HepG2 (cell line): ENCODE measurements at regions not wholly inside any gene's neighbourhood (a gene's known extent, or its start where the extent isn't known, plus 50 kb on each side); places are given as distances from the start of the nearest gene placed in this dataset.

ENCODE experiments used
- ATAC-seq: fragments of 200-7000 bp; cut with Tn5 transposase; 3 replicates; pipeline ENCODE4 v1.9.1; 2020; ENCODE audit warnings: mild to moderate bottlenecking, moderate library complexity
- BruUV-seq: library from RNA; stranded (reverse); fragments of 400-500 nt; replicated peaks from 2 replicates; lab custom pipeline; 2021; lab: Mats Ljungman, UMichigan
- CTCF ChIA-PET: fragments of 300-600 bp; formaldehyde crosslinking; extraction: SDS; loops from one replicate; lab custom pipeline; 2021; ENCODE audit warnings: low total read pairs, inconsistent platforms, low intra/inter-chr PET ratio; lab: Yijun Ruan, JAX
- POLR2A ChIA-PET: fragments of 350-600 bp; sonication (Branson Sonifier 250); formaldehyde crosslinking; loops from one replicate; lab custom pipeline; 2020; ENCODE audit warnings: antibody characterized with exemption, inconsistent platforms; lab: Yijun Ruan, JAX
- DNase-seq: peaks from one replicate; pipeline ENCODE4 v3.0.0-alpha.2; 2015; ENCODE audit warnings: low spot score
- FAIRE-seq: peaks from 3 replicates; lab custom pipeline; 2011; peaks lifted over from hg19 to GRCh38; lab: Jason Lieb, UNC
- H2AFZ ChIP-seq: one replicate; pipeline ENCODE4 v1.6.1; 2011; ENCODE audit warnings: low read length, inconsistent platforms
- H3K27ac ChIP-seq: fragments of 300-600 bp; 3 replicates; pipeline ENCODE4 v1.8.0; 2011; ENCODE audit warnings: mixed run types, mild to moderate bottlenecking, mixed read lengths, low read length, inconsistent platforms; ENCODE audit not compliant: insufficient read depth; ENCODE audit errors: extremely low read length
- H3K27me3 ChIP-seq, 2 experiments: fragments of 200-600 bp in 1 of 2; 2 replicates in 1 of 2; 3 replicates in 1 of 2; pipeline versions ENCODE4 v1.6.0 to v1.8.0; 2011; ENCODE audit warnings: low read length in 2 of 2, mild to moderate bottlenecking in 2 of 2, moderate library complexity in 2 of 2, inconsistent platforms in 1 of 2; ENCODE audit not compliant: insufficient read depth in 2 of 2, control insufficient read depth in 1 of 2
- H3K36me3 ChIP-seq, 2 experiments: fragments of 200-600 bp in 1 of 2; replicated peaks in 1 of 2; 2 replicates in 1 of 2; 3 replicates in 1 of 2; pipeline versions ENCODE4 v1.5.1 to v1.8.0; 2011; ENCODE audit warnings: low read length in 2 of 2, inconsistent platforms in 1 of 2; ENCODE audit not compliant: insufficient read depth in 2 of 2, control insufficient read depth in 1 of 2
- H3K4me1 ChIP-seq: 2 replicates; pipeline ENCODE4 v1.5.1; 2012; ENCODE audit warnings: low read length, inconsistent platforms; ENCODE audit not compliant: insufficient read depth
- H3K4me2 ChIP-seq: 2 replicates; pipeline ENCODE4 v1.6.0; 2011; ENCODE audit warnings: low read depth, low read length, inconsistent platforms
- H3K4me3 ChIP-seq, 3 experiments: fragments of 200-600 bp in 1 of 3; sonication (generic), shearing (Covaris generic) in 1 of 3; replicated peaks in 1 of 3; 2 replicates each; pipeline ENCODE4 v1.5.1; 2011 to 2016; ENCODE audit warnings: low read length in 3 of 3, inconsistent platforms in 2 of 3, low read depth in 2 of 3, mild to moderate bottlenecking in 2 of 3, control low read depth in 1 of 3, mixed read lengths in 1 of 3; ENCODE audit not compliant: insufficient read depth in 1 of 3
- H3K79me2 ChIP-seq: one replicate; pipeline ENCODE4 v1.6.1; 2011; ENCODE audit warnings: low read length, inconsistent platforms; ENCODE audit not compliant: insufficient read depth
- H3K9ac ChIP-seq: 2 replicates; pipeline ENCODE4 v1.6.0; 2011; ENCODE audit warnings: mild to moderate bottlenecking, low read depth, low read length, inconsistent platforms; ENCODE audit not compliant: insufficient read depth
- H3K9me3 ChIP-seq: 2 replicates; pipeline ENCODE4 v1.5.1; 2012; ENCODE audit warnings: mild to moderate bottlenecking, low read length
- H4K20me1 ChIP-seq: 2 replicates; pipeline ENCODE4 v1.6.0; 2011; ENCODE audit warnings: inconsistent platforms, mild to moderate bottlenecking, low read length, moderate library complexity; ENCODE audit not compliant: insufficient read depth
- HNF1A ChIP-seq, 2 experiments: sonication (generic) in 1 of 2; formaldehyde crosslinking in 1 of 2; IDR thresholded peaks; 2 replicates each; pipeline versions ENCODE4 v1.4.0 to v1.6.1; 2016 to 2020; ENCODE audit warnings: borderline replicate concordance in 1 of 2, low read depth in 1 of 2, mild to moderate bottlenecking in 1 of 2, missing genetic modification reagents in 1 of 2
- SYNCRIP ChIP-seq: fragments of 200-400 bp; formaldehyde crosslinking; IDR thresholded peaks from 2 replicates; pipeline ENCODE4 v1.6.1; 2018; ENCODE audit warnings: mild to moderate bottlenecking, low read depth, low read length; ENCODE audit not compliant: insufficient read depth
- TOPORS ChIP-seq: sonication (generic); formaldehyde crosslinking; IDR thresholded peaks from 2 replicates; pipeline ENCODE4 v1.8.0; 2023; ENCODE audit warnings: mild to moderate bottlenecking, missing genetic modification reagents
- ZNF616 ChIP-seq: sonication (generic); formaldehyde crosslinking; IDR thresholded peaks from 2 replicates; pipeline ENCODE4 v1.5.0; 2020; ENCODE audit warnings: low read depth, mild to moderate bottlenecking, missing genetic modification reagents
- ZNF629 ChIP-seq: sonication (generic); formaldehyde crosslinking; conservative IDR thresholded peaks from 2 replicates; pipeline ENCODE4 v1.5.0; 2020; ENCODE audit warnings: missing genetic modification reagents
- ZNF770 ChIP-seq: sonication (generic); formaldehyde crosslinking; IDR thresholded peaks from 2 replicates; pipeline ENCODE4 v1.5.0; 2020; ENCODE audit warnings: mild to moderate bottlenecking, missing genetic modification reagents
- WGBS: methylation state at CpG from one replicate; pipeline ENCODE4 v1.1.6; 2017; ENCODE audit warnings: low lambda C conversion rate; 5-methylcytosine and 5-hydroxymethylcytosine counted together
- in situ Hi-C: cut with HindIII; loops from 2 replicates; pipeline ENCODE4 v1.10.0; 2017; ENCODE audit warnings: low pct_unique_long_range_greater_than_20kb; ENCODE audit not compliant: extremely low pct_ligation_motif_present
- intact Hi-C: fragments of 100-400 bp; cut with micrococcal nuclease; formaldehyde crosslinking; loops from one replicate; pipeline ENCODE4 v1.10.0; 2022; ENCODE audit not compliant: unreplicated experiment
- TF ChIP-seq, protein P1 (sequence below): sonication (generic); formaldehyde crosslinking; IDR thresholded peaks from 2 replicates; pipeline ENCODE4 v1.5.0; 2020; ENCODE audit warnings: missing genetic modification reagents
- TF ChIP-seq, protein P2 (sequence below): sonication (generic); formaldehyde crosslinking; IDR thresholded peaks from 2 replicates; pipeline ENCODE4 v1.4.0; 2020; ENCODE audit warnings: missing genetic modification reagents, borderline replicate concordance
- TF ChIP-seq, protein P3 (sequence below): sonication (generic); formaldehyde crosslinking; IDR thresholded peaks from 2 replicates; pipeline ENCODE4 v1.8.0; 2022; ENCODE audit warnings: missing genetic modification reagents, mild to moderate bottlenecking, moderate library complexity, borderline replicate concordance

DNA sequence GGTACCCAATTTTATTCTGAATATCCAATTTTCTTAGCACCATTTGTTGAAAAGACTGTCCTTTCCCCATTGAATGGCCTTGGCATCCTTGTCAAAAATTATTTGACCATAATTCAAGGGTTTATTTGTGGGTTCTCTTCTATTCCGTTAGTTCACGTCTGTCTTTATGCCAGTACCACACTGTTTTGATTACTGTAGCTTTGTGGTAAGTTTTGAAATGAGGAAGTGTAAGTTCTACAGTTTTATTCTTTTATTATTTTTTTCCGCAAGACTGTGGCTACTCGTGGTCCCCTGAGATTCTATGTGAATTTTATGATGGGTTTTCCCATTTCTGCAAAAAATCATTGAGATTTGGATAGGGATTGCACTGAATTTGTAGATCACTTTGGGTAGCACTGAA, 402.6 kb downstream of the PLK2 start:
- FAIRE-seq (no peak), DNase-seq (no peak), ATAC-seq (no peak)
- CTCF ChIA-PET: no interaction called here
- no peak overlapping the region for H3K27ac ChIP-seq
- no peaks in the 10 kb centered on the region for H3K27me3 ChIP-seq
- BruUV-seq: no TSS peak
- intact Hi-C loops (no loop called here), in situ Hi-C loops (no loop called here)
- no peak overlapping the region for H2AFZ ChIP-seq
- no peaks in the 10 kb centered on the region for H3K4me1 ChIP-seq
- peaks cover 4% of the 10 kb centered on the region; the same call in 1 of the 2 replicates for H3K9me3 ChIP-seq
- H3K79me2 ChIP-seq: no peaks in the 10 kb centered on the region
- H3K4me3 ChIP-seq: no peak overlapping the region
- POLR2A ChIA-PET: no interaction called here
- H3K9ac ChIP-seq: no peak overlapping the region
- no peak overlapping the region for H3K4me2 ChIP-seq
- WGBS: 5% methylated on average over 4 of the region's 4 CpGs
- no peaks in the 10 kb centered on the region for H3K36me3 ChIP-seq
- H4K20me1 ChIP-seq: no peaks in the 10 kb centered on the region
- TF ChIP-seq, protein P1, sequence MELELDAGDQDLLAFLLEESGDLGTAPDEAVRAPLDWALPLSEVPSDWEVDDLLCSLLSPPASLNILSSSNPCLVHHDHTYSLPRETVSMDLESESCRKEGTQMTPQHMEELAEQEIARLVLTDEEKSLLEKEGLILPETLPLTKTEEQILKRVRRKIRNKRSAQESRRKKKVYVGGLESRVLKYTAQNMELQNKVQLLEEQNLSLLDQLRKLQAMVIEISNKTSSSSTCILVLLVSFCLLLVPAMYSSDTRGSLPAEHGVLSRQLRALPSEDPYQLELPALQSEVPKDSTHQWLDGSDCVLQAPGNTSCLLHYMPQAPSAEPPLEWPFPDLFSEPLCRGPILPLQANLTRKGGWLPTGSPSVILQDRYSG (CRISPR knock-in tag): no peak
- no peak for TF ChIP-seq ZNF770 (CRISPR knock-in tag)
- TF ChIP-seq TOPORS (CRISPR knock-in tag): no peak
- no peak for TF ChIP-seq ZNF629 (CRISPR knock-in tag)
- TF ChIP-seq, protein P2, sequence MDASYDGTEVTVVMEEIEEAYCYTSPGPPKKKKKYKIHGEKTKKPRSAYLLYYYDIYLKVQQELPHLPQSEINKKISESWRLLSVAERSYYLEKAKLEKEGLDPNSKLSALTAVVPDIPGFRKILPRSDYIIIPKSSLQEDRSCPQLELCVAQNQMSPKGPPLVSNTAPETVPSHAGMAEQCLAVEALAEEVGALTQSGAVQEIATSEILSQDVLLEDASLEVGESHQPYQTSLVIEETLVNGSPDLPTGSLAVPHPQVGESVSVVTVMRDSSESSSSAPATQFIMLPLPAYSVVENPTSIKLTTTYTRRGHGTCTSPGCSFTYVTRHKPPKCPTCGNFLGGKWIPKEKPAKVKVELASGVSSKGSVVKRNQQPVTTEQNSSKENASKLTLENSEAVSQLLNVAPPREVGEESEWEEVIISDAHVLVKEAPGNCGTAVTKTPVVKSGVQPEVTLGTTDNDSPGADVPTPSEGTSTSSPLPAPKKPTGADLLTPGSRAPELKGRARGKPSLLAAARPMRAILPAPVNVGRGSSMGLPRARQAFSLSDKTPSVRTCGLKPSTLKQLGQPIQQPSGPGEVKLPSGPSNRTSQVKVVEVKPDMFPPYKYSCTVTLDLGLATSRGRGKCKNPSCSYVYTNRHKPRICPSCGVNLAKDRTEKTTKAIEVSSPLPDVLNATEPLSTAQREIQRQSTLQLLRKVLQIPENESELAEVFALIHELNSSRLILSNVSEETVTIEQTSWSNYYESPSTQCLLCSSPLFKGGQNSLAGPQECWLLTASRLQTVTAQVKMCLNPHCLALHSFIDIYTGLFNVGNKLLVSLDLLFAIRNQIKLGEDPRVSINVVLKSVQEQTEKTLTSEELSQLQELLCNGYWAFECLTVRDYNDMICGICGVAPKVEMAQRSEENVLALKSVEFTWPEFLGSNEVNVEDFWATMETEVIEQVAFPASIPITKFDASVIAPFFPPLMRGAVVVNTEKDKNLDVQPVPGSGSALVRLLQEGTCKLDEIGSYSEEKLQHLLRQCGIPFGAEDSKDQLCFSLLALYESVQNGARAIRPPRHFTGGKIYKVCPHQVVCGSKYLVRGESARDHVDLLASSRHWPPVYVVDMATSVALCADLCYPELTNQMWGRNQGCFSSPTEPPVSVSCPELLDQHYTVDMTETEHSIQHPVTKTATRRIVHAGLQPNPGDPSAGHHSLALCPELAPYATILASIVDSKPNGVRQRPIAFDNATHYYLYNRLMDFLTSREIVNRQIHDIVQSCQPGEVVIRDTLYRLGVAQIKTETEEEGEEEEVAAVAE (CRISPR knock-in tag): no peak
- TF ChIP-seq HNF1A (IDR thresholded peaks at IDR 0.05; ENCODE audit: low read depth): no peak
- TF ChIP-seq HNF1A (CRISPR knock-in tag; IDR thresholded peaks at IDR 0.05; ENCODE audit: borderline replicate concordance): no peak
- TF ChIP-seq ZNF616 (CRISPR knock-in tag): no peak
- TF ChIP-seq SYNCRIP: no peak
- TF ChIP-seq, protein P3, sequence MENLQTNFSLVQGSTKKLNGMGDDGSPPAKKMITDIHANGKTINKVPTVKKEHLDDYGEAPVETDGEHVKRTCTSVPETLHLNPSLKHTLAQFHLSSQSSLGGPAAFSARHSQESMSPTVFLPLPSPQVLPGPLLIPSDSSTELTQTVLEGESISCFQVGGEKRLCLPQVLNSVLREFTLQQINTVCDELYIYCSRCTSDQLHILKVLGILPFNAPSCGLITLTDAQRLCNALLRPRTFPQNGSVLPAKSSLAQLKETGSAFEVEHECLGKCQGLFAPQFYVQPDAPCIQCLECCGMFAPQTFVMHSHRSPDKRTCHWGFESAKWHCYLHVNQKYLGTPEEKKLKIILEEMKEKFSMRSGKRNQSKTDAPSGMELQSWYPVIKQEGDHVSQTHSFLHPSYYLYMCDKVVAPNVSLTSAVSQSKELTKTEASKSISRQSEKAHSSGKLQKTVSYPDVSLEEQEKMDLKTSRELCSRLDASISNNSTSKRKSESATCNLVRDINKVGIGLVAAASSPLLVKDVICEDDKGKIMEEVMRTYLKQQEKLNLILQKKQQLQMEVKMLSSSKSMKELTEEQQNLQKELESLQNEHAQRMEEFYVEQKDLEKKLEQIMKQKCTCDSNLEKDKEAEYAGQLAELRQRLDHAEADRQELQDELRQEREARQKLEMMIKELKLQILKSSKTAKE: no peak
